ENCODE measurements at regions not wholly inside any gene's neighbourhood (a gene's known extent, or its start where the extent isn't known, plus 50 kb on each side); places are given as distances from the start of the nearest gene placed in this dataset.

DNA sequence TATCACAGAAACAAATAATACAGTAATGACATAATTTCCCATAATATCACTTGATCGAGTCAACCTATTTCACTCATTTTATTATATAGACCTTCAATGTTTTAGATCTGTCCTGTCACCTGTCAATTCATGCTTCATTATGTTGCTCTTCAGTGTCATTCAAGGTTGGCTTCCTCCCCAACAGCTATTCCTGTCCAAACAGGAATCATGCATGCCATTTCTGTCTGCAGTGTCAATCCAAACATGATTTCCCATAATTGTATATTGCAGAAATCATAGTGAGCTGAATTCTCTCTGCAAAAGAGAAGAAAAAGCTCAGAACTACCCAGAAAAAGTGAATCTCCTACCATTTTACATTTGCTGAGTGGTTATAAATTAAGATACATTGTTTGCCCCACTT is 628.6 kb downstream of the NR4A2 start:
- Mint-ChIP-seq H3K27ac (no peak overlapping the region), H3K27me3 (ENCODE audit: low read depth) (no peaks in the 10 kb centered on the region), H3K4me1 (no peaks in the 10 kb centered on the region), H3K9me3 (no peaks in the 10 kb centered on the region), H3K4me3 (no peak overlapping the region), H3K36me3 (ENCODE audit: insufficient read depth in 1 of 3, low read depth in 3 of 3) (no peaks in the 10 kb centered on the region; a peak in 1 of 7 replicates)
- Histone ChIP-seq H3K79me1 (ENCODE audit: insufficient read depth, low read depth, low read length, poor library complexity, severe bottlenecking) (no peaks in the 10 kb centered on the region), H3K9ac (ENCODE audit: extremely low read depth, insufficient read length, low read length) (no peak overlapping the region), H3K27me3 (ENCODE audit: insufficient read depth, low read length) (no peaks in the 10 kb centered on the region), H3T11ph (ENCODE audit: low read length) (no peak overlapping the region), H4K5ac (ENCODE audit: insufficient read length, low read depth, low read length) (no peak overlapping the region), H3K18ac (ENCODE audit: insufficient read length, low read depth, low read length) (no peak overlapping the region), H3K9me3 (ENCODE audit: control insufficient read depth, low read depth, low read length) (no peaks in the 10 kb centered on the region), H3K4me1 (ENCODE audit: insufficient read depth, low read length) (no peaks in the 10 kb centered on the region), H2BK15ac (ENCODE audit: low read depth, low read length) (no peak overlapping the region), H2BK20ac (ENCODE audit: low read depth, low read length, poor library complexity, severe bottlenecking) (no peak overlapping the region), H3K23me2 (ENCODE audit: insufficient read length, low read depth, low read length, poor library complexity, severe bottlenecking) (no peaks in the 10 kb centered on the region), H2BK5ac (ENCODE audit: insufficient read length, low read length) (no peak overlapping the region), H3K4me2 (ENCODE audit: insufficient read depth, insufficient read length, low read length) (no peak overlapping the region), H3K27ac (ENCODE audit: insufficient read length, low read depth, low read length) (no peak overlapping the region), H2AFZ (ENCODE audit: low read length) (no peak overlapping the region), H2AK5ac (ENCODE audit: insufficient read length, low read length) (no peak overlapping the region), H4K8ac (replicated peaks; ENCODE audit: insufficient read length, low read depth, low read length) (no peak overlapping the region), H4K91ac (ENCODE audit: insufficient read length, low read depth, low read length) (no peak overlapping the region), H3K23ac (ENCODE audit: insufficient read length, low read depth, low read length) (no peak overlapping the region), H4K20me1 (ENCODE audit: control insufficient read depth, insufficient read depth, insufficient read length) (no peaks in the 10 kb centered on the region), H2BK120ac (ENCODE audit: low read depth, low read length, poor library complexity, severe bottlenecking) (no peak overlapping the region), H2BK12ac (ENCODE audit: insufficient read length, low read depth, low read length) (no peak overlapping the region), H3K4ac (ENCODE audit: low read depth, low read length) (no peak overlapping the region), H3K56ac (ENCODE audit: insufficient read length, low read depth, low read length) (no peak overlapping the region), H3K14ac (ENCODE audit: insufficient read depth, low read length) (no peak overlapping the region), H3K79me2 (ENCODE audit: insufficient read depth, low read length) (no peaks in the 10 kb centered on the region)
- TF ChIP-seq, protein P1, sequence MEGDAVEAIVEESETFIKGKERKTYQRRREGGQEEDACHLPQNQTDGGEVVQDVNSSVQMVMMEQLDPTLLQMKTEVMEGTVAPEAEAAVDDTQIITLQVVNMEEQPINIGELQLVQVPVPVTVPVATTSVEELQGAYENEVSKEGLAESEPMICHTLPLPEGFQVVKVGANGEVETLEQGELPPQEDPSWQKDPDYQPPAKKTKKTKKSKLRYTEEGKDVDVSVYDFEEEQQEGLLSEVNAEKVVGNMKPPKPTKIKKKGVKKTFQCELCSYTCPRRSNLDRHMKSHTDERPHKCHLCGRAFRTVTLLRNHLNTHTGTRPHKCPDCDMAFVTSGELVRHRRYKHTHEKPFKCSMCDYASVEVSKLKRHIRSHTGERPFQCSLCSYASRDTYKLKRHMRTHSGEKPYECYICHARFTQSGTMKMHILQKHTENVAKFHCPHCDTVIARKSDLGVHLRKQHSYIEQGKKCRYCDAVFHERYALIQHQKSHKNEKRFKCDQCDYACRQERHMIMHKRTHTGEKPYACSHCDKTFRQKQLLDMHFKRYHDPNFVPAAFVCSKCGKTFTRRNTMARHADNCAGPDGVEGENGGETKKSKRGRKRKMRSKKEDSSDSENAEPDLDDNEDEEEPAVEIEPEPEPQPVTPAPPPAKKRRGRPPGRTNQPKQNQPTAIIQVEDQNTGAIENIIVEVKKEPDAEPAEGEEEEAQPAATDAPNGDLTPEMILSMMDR (conservative IDR thresholded peaks at IDR 0.05), result no peak
- DNase-seq, result no peak
- no CpG with 5 or more reads among the region's 1 CpG for WGBS (ENCODE audit: extremely low coverage, insufficient read length, low lambda C conversion rate)

All from H9 (cell line).